ENCODE measurements at regions not wholly inside any gene's neighbourhood (a gene's known extent, or its start where the extent isn't known, plus 50 kb on each side); places are given as distances from the start of the nearest gene placed in this dataset.

- H3K36me3 ChIP-seq = no peaks in the 10 kb centered on the region
- peaks cover 0 to 10% (median 0%) of the 10 kb centered on the region in 4 donors for H3K4me1 ChIP-seq
- no peak overlapping the region for H3K27ac ChIP-seq
- intact Hi-C loops (cut with DNase I) = no loop called here
- H3K9me3 ChIP-seq = no peaks in the 10 kb centered on the region
- no peak overlapping the region for H3K4me3 ChIP-seq
- DNase-seq = no peak
- no peaks in the 10 kb centered on the region for H3K27me3 ChIP-seq
- TF ChIP-seq POLR2AphosphoS5 (IDR thresholded peaks at IDR 0.05) = no peak
- TF ChIP-seq, protein P1, sequence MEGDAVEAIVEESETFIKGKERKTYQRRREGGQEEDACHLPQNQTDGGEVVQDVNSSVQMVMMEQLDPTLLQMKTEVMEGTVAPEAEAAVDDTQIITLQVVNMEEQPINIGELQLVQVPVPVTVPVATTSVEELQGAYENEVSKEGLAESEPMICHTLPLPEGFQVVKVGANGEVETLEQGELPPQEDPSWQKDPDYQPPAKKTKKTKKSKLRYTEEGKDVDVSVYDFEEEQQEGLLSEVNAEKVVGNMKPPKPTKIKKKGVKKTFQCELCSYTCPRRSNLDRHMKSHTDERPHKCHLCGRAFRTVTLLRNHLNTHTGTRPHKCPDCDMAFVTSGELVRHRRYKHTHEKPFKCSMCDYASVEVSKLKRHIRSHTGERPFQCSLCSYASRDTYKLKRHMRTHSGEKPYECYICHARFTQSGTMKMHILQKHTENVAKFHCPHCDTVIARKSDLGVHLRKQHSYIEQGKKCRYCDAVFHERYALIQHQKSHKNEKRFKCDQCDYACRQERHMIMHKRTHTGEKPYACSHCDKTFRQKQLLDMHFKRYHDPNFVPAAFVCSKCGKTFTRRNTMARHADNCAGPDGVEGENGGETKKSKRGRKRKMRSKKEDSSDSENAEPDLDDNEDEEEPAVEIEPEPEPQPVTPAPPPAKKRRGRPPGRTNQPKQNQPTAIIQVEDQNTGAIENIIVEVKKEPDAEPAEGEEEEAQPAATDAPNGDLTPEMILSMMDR (IDR thresholded peaks at IDR 0.05) = no peak
- TF ChIP-seq EP300 (IDR thresholded peaks at IDR 0.05) = no peak
- no peak for TF ChIP-seq POLR2A (IDR thresholded peaks at IDR 0.05)
- 95 to 96% methylated on average over 4 of the region's 4 CpGs for WGBS, 2 donors
Measured at GRCh38 chr6:43852350-43852864, 82.4 kb downstream of the VEGFA start.

GRCh38 chr6:43851204-43851865, 81.3 kb downstream of the VEGFA start:
- Histone ChIP-seq H3K4me3 (no peak overlapping the region), H3K9me3 (no peaks in the 10 kb centered on the region), H3K27ac (no peak overlapping the region), H3K4me1 (peaks cover 0 to 10% (median 0%) of the 10 kb centered on the region in 4 donors), H3K36me3 (no peaks in the 10 kb centered on the region), H3K27me3 (no peaks in the 10 kb centered on the region)
- WGBS, 2 donors = 85 to 86% methylated on average over 10 of the region's 10 CpGs
- intact Hi-C loops (cut with DNase I) = no loop called here
- TF ChIP-seq, protein P1 (IDR thresholded peaks at IDR 0.05) = no peak
- no peak for TF ChIP-seq POLR2A (IDR thresholded peaks at IDR 0.05)
- no peak for TF ChIP-seq EP300 (IDR thresholded peaks at IDR 0.05)
- TF ChIP-seq POLR2AphosphoS5 (IDR thresholded peaks at IDR 0.05) = no peak
- DNase-seq = no peak

GRCh38 chr6:43850314-43851203, 80.5 kb downstream of the VEGFA start:
- 90 to 92% methylated on average over 8 of the region's 8 CpGs for WGBS, 2 donors
- no peak for TF ChIP-seq POLR2A (IDR thresholded peaks at IDR 0.05)
- TF ChIP-seq POLR2AphosphoS5 (IDR thresholded peaks at IDR 0.05) = no peak
- no peak for TF ChIP-seq EP300 (IDR thresholded peaks at IDR 0.05)
- TF ChIP-seq, protein P1 (IDR thresholded peaks at IDR 0.05) = no peak
- H3K4me1 ChIP-seq = peaks cover 0 to 3% (median 0%) of the 10 kb centered on the region in 4 donors
- no peaks in the 10 kb centered on the region for H3K9me3 ChIP-seq
- H3K36me3 ChIP-seq = no peaks in the 10 kb centered on the region
- intact Hi-C loops (cut with DNase I) = no loop called here
- no peak overlapping the region for H3K27ac ChIP-seq
- H3K4me3 ChIP-seq = no peak overlapping the region
- no peak for DNase-seq
- no peaks in the 10 kb centered on the region for H3K27me3 ChIP-seq

DNA sequence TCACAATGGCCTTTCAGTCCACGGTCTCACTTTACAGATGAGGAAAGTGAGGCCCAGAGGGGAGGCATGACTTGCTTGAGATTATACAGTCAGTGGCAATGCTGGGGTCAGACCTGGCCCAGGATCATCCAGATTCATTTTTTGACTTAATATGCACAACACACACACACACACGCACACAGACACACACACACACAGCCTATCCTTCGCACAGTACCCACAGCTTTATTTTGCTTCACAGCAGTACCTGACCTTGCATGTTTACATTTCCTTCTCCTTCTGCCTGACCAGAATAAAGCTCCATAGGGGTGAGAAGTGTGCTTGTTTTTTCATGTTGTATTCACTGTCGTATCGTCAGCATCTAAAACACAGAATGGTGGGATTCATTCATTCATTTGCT, 79.8 kb downstream of the VEGFA start:
- no peaks in the 10 kb centered on the region for H3K4me1 ChIP-seq
- no peaks in the 10 kb centered on the region for H3K36me3 ChIP-seq
- H3K4me3 ChIP-seq = no peak overlapping the region
- TF ChIP-seq EP300 (IDR thresholded peaks at IDR 0.05) (no peak), POLR2A (IDR thresholded peaks at IDR 0.05) (no peak), POLR2AphosphoS5 (IDR thresholded peaks at IDR 0.05) (no peak)
- TF ChIP-seq, protein P1 (IDR thresholded peaks at IDR 0.05) = no peak
- H3K27me3 ChIP-seq = no peaks in the 10 kb centered on the region
- intact Hi-C loops (cut with DNase I) = no loop called here
- H3K9me3 ChIP-seq = no peaks in the 10 kb centered on the region
- H3K27ac ChIP-seq = no peak overlapping the region
- no peak for DNase-seq
- WGBS, 2 donors = 86 to 90% methylated on average over 5 of the region's 5 CpGs

Measured in sigmoid colon (tissue), 6 donors.